ENCODE measurements at regions not wholly inside any gene's neighbourhood (a gene's known extent, or its start where the extent isn't known, plus 50 kb on each side); places are given as distances from the start of the nearest gene placed in this dataset.
A peak's percentile ranks its signal among the peaks of the same experiment; 100 is the strongest.

DNA sequence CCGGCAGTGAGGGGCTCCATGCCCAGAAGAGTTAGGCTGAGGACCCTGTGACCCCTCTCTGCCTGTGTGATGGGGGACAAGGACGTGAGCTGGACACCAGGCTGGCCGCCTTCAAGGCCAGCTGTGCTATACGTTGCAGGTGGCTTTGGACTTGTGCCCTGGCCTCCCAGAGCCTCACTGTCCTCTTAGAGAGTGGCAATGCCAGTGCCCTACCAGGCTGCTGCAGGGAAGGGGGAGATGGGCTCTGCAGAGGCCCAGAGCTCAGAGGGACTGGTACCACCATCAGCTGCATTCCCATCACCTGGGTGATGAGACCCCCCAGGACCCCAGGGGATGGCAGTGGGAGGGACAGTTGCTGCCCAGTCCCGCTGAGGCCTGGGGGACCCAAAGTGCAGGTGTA is 90.4 kb upstream of the SHISAL1 start:
- peak in 1 of 2 donors; percentile 6 for ATAC-seq
- Mint-ChIP-seq H3K4me3 (no peak overlapping the region), H3K9me3 (no peaks in the 10 kb centered on the region), H3K27me3 (no peaks in the 10 kb centered on the region), H3K27ac (peak overlapping the region in 1 of 2 donors; percentile 12), H3K36me3 (no peaks in the 10 kb centered on the region), H3K4me1 (ENCODE audit: low read depth in 2 of 2) (no peaks in the 10 kb centered on the region)
- no peak for DNase-seq (ENCODE audit: low spot score)

DNA sequence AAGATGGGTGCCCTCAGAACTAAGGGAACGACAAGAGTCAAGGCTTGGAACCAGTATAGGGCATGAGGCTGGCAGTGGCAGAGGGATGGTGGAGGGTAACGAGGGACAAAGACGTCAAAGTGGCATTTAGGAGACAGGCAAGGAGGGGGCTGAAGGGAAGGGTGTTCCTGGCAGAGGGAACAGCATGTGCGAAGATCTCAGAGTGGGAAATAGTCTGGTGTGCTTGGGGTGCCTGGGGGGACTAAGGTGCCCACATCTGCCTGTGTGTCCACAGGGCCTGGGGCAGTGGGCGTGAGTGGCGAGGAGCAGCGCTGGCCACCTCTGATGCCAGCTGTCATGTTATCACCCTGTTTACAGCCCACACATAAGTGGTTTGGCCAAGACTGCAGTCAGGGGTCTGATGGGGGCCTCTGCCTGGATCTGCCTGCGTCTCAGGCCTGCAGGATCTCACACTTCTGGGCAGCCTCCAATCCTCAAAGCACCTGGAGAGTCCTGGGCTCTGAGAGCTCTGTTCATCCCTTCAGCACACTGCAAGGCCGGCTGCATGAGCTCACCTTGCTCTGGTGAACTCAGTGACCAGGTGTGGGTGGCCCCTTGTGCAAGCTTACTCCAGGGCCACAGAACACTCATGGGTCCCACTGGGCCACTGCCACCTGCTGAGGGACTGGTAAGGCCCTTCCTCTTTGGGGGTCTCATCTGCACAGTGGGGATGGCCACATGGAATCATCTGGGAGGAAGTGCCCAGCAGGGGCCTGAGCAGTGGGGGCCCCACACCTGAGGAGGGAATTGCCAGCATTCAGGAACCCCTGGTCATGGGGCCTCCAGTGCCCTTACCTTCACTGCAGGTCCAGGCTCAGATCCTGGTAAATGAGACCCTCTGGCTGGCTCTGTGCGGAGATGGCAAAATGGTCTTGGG is 89.7 kb upstream of the SHISAL1 start:
- H3K27me3 Mint-ChIP-seq: peaks cover 0 to 2% of the 10 kb centered on the region in 2 donors
- no peak for DNase-seq (ENCODE audit: low spot score)
- no peaks in the 10 kb centered on the region for H3K9me3 Mint-ChIP-seq
- no peaks in the 10 kb centered on the region for H3K36me3 Mint-ChIP-seq
- H3K27ac Mint-ChIP-seq: no peak overlapping the region
- peak; percentile 5 to 34 for ATAC-seq
- no peak overlapping the region for H3K4me3 Mint-ChIP-seq
- no peaks in the 10 kb centered on the region for H3K4me1 Mint-ChIP-seq (ENCODE audit: low read depth in 2 of 2)

DNA sequence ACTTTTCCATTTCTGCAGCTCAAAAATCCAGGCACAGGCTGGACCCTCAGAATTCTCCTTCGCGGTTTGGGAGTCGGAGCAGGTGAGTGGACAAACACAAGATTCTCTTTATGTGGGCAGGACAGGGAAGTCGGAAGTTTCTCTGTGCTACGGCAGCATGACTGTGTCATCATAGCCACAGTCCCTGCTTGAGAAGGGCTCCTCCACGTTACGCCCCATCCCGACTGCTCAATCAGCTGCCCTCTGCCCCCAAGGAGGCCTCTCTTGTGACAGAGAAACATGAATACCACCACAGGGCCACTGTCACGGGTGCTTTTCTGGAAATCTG is 89.0 kb upstream of the SHISAL1 start:
- Mint-ChIP-seq H3K4me1 (ENCODE audit: low read depth in 2 of 2) (no peaks in the 10 kb centered on the region), H3K36me3 (no peaks in the 10 kb centered on the region), H3K4me3 (no peak overlapping the region), H3K27ac (no peak overlapping the region), H3K9me3 (no peaks in the 10 kb centered on the region), H3K27me3 (peaks cover 0 to 2% of the 10 kb centered on the region in 2 donors)
- DNase-seq (ENCODE audit: low spot score): no peak
- ATAC-seq: no peak

DNA sequence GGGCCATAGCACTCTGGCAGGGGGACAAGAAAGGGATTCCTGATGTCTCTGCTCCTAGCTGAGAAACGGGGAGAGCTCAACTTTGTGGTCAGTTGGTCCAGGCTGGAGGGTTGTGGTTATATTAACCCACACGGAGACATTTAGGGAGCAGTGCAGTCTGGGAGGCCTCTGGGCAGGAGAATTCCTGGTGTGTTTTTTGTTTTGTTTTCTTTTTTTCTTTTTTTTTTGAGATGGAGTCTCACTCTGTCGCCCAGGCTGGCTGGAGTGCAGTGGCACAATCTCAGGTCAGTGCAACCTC is 88.0 kb upstream of the SHISAL1 start:
- Mint-ChIP-seq H3K27me3 (peaks cover 0 to 2% of the 10 kb centered on the region in 2 donors), H3K27ac (no peak overlapping the region)
- no peak for DNase-seq (ENCODE audit: low spot score)

DNA sequence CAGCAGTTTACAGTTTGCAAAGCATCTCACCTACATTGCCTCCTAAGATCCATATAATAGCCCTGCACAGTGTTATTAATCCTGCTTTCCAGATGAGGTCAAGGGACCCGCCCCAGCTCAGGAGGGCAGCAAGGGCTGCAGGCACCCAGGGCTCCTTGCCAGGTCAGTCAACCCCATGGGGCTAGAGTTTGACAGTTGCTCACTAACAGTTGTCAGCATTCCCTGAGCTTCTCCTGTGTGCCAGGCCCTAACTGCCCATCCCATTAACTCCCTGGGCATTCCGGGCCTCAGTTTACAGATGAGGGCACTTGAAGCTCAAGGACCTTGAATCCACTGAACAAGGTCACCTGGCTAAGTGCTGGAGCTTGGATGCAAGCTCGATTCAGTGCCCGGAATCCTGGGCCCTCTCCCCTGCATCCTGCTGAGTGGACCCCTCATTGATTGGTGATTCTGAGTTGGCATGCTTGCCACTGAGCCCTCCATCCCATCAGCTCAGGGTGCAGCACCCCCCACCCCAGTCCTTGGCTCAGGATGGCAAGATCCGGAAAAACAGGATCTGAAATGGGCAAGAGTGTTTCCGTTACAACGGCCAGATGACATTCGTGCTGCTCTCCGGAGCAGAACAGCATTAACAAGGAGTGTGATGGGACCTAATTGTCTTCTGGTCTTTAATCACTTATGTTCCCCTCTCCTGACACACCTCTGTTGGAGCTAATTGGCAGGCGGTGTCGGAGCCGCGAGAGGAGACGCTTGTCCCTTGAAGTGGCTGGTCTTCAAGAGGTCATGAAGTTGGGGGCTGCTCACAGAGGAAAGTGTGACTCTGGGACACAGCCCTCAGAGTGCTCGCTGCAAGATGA is 87.4 kb upstream of the SHISAL1 start:
- Mint-ChIP-seq H3K4me3 (no peak overlapping the region), H3K4me1 (ENCODE audit: low read depth in 2 of 2) (no peaks in the 10 kb centered on the region), H3K36me3 (no peaks in the 10 kb centered on the region), H3K27ac (no peak overlapping the region), H3K27me3 (peaks cover 0 to 2% of the 10 kb centered on the region in 2 donors), H3K9me3 (no peaks in the 10 kb centered on the region)
- no peak for ATAC-seq
- DNase-seq (ENCODE audit: low spot score): no peak

More for the DNA sequence above, 88.0 kb upstream of the SHISAL1 start:
- no peaks in the 10 kb centered on the region for H3K36me3 Mint-ChIP-seq
- no peaks in the 10 kb centered on the region for H3K4me1 Mint-ChIP-seq (ENCODE audit: low read depth in 2 of 2)
- no peak for ATAC-seq
- H3K4me3 Mint-ChIP-seq: no peak overlapping the region
- H3K9me3 Mint-ChIP-seq: no peaks in the 10 kb centered on the region

DNA sequence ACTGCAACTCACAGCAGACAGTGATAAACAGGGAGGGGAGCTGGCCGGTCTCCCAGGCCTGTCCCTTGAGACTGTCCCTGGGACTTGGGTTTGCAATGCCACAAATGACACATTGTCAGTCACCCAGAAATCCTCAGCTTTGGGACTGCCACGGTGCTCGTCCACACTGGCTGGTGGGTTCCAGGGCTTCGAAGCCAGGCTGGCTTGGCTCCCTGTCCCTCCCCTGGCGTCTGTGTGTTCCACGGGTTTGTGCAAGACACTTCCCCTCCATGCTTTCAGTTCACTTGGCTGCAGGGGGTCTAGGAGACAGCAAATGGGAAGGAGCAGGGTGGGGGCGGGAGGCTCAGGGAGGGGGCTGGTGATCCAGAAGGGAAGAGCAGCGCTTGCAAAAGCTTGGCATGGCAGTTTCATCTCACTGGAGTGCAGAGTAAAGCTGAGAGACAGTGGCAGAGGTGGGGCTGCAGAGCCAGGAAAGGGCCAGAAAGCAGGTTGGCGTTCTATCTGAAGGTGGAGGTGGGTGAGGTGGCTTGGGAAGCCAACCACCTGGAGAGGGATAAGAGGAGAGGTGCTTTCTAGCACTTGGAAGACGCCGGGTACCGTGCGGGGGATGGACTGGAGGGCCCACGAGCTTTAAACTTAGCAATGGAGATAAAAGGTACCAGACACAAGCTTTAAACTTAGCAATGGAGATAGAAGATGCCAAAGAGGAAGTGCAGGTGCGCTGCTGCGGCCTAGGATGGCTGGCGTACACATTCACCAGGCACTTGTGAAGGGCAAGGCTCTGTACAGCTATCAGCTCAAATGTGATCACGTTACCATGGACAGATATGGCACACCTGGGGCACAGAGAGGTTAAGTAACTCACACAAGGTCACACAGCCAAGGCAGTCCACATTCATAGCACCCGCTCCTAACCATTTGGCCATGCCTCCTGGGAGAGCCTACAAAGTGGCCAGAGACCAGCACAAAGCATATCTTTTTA is 86.4 kb upstream of the SHISAL1 start:
- Mint-ChIP-seq H3K36me3 (no peaks in the 10 kb centered on the region), H3K9me3 (no peaks in the 10 kb centered on the region), H3K4me3 (no peak overlapping the region), H3K27me3 (peaks cover 0 to 2% of the 10 kb centered on the region in 2 donors), H3K4me1 (ENCODE audit: low read depth in 2 of 2) (no peaks in the 10 kb centered on the region), H3K27ac (no peak overlapping the region)
- no peak for ATAC-seq
- DNase-seq (ENCODE audit: low spot score): no peak

DNA sequence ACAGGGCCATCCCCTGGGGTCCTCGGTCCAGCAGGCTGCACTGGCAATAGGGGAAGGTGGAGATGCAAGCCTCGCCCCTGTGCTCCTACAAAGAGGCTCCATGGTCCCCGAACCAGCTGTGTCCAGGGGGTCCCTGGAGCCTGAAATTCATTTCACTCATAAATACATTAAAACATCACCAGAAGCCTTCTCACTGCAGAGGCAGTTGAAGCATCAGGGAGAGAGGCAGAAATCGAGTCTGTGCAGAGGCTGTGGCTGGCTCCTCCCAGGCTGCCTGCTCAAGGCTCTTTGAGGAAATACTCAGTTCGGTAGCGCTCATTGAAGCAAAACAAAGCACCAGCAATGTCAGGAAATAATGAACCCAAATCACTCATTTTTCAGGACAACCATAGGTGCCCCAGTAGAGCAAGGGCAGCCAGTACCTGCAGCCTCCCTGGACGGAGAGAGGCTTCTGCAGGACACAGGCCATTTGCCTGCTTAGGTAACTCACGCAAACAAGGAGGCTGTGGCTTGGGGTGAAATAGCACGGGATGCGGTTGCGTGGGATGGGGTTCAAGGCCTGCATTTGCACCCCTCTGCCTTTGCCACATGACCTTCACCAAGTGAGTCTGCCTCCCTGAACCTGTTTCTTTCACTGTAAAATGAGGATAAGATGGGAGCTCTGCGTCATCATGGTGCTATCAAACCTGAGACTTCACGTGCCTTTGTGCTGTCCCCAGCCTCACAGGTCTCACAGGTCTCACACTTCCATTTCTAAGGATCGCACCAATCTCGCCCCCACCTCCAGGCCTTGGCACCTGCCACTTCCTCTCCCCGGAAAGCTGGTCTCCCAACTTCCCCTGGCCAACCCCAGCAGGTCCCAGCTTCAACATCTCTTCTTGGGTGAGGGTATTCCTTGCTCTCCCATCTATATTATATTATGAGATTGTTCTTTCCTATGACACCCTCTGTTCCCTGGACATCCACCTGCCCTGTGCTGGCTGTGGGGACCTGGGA is 84.3 kb upstream of the SHISAL1 start:
- peaks cover 0 to 2% of the 10 kb centered on the region in 2 donors for H3K27me3 Mint-ChIP-seq
- no peak for ATAC-seq
- H3K4me1 Mint-ChIP-seq (ENCODE audit: low read depth in 2 of 2): no peaks in the 10 kb centered on the region
- no peak overlapping the region for H3K27ac Mint-ChIP-seq
- no peak for DNase-seq (ENCODE audit: low spot score)
- H3K4me3 Mint-ChIP-seq: no peak overlapping the region
- H3K36me3 Mint-ChIP-seq: no peaks in the 10 kb centered on the region
- H3K9me3 Mint-ChIP-seq: no peaks in the 10 kb centered on the region

DNA sequence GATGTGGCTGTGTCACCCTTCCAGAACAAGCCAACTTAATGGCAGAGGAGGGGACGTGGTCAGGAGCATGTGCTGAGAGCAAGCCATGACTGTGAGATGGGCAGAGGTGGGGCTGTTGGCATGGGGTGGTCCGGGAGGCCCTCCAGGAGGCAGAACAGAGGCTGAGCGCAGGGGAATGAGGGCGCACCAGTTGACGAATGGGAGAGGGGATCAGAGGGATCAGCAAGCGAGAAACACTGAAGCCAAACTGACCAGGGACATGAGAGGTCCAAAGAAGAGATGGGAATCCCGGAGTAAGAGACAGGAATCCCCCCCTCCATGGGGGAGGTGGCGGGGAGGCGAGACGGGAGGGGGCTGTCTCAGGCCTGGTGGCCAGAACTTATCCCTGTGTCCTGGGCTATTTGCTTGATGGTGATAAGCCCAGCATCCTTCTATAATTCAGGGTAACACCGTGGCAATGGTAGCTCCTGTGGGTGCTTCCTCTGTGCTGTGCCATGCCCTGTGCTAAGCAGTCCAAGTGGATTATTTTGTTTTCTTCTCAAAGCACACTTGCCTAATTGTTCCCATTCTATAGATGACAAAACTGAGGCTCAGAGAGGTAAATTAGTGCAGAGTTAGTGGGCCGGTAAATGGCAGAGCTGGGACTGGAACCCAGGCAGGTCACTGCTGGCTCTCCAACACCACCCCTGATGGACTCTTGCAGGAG is 83.4 kb upstream of the SHISAL1 start:
- no peak overlapping the region for H3K4me3 Mint-ChIP-seq
- DNase-seq (ENCODE audit: low spot score) (no peak), ATAC-seq (no peak)
- peaks cover 0 to 2% of the 10 kb centered on the region in 2 donors for H3K27me3 Mint-ChIP-seq
- H3K27ac Mint-ChIP-seq: no peak overlapping the region
- no peaks in the 10 kb centered on the region for H3K4me1 Mint-ChIP-seq (ENCODE audit: low read depth in 2 of 2)
- H3K9me3 Mint-ChIP-seq: no peaks in the 10 kb centered on the region
- H3K36me3 Mint-ChIP-seq: no peaks in the 10 kb centered on the region

DNA sequence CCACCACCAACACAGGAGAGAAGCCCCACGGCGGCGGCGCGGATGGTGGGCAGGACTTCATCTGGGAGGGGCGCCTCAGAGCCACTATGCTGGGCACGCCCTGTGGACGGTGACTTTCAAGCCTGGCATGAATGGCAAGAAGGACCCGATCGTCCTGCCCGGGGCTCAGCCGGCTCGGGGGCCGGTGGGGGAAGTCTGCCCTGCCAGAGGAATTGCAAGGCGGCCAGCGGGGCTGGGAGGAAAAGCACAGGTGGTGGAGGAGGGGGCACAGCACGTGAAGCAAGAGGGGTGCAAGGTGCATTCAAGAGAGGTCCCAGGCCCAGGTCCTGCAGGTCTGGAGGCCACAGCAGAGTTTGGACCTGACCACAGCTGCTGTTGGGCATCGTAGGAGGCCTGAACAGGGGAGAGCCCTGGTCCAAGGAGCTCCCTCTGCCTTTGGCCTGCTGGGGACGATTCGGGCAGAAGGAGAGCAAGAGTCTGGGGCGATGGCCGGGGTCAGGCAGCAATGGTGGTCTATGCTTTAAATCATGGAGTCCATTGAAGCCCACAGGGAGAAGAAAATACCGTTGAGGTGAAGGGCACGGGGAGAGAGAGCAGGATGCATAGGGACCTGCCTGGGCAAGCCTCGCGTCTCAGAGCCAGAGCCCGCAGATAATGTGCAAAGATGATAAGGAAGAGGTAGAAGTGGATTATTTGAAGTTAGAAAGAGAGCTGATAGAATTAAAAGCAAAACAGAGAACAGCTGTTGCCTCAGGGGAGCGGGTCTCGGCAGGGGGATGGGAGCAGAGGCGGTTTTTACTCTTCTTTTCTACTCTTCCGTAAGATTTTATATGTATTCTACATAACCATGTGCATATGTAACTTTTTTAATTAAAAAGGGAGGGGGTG is 82.6 kb upstream of the SHISAL1 start:
- no peaks in the 10 kb centered on the region for H3K36me3 Mint-ChIP-seq
- no peak overlapping the region for H3K27ac Mint-ChIP-seq
- DNase-seq (ENCODE audit: low spot score) (no peak), ATAC-seq (no peak)
- no peaks in the 10 kb centered on the region for H3K9me3 Mint-ChIP-seq
- no peak overlapping the region for H3K4me3 Mint-ChIP-seq
- H3K27me3 Mint-ChIP-seq: peaks cover 0 to 2% of the 10 kb centered on the region in 2 donors
- H3K4me1 Mint-ChIP-seq (ENCODE audit: low read depth in 2 of 2): no peaks in the 10 kb centered on the region

DNA sequence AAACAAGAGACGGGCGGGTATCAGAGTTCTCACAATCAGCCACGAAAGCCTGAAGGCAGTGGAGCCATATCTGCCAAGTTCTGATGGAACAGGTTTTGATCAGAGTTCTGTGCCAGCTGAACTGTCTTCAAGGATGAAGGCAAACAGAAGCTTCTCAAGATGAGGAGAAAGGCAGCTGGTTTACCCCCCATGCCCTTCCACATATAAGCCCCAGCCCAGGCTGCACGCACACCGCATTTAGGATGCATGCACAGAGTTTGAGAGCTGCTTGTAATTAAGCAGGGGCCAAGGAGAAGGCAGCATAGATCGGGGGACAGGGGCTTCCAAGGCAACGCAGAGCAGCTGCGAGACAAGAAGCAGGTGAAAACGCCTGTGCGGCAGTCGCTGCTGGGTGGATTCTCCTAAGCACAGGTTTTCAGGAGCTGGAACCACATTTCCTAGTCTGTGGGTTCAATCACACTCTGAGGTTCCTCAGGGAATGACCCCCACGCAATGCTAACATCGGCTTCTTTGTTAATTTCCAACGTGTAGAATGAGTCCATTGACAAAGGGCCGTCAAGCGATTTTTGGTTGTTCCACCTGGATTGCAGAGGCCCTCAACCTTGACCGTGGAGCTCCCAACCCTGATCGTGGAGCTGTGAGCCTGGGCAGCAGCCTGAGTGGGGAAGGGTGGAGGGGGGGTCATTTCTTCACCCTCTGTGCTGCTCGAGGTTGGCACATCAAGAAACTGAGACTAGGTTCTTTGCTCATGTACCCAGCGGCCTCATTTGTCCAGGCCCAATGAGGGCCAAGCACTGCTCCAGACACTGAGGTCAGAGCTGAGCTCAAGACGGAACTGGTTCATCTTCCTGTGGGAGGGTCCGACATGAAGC is 81.7 kb upstream of the SHISAL1 start:
- DNase-seq (ENCODE audit: low spot score) (peak; percentile 44), ATAC-seq (no peak)
- Mint-ChIP-seq H3K4me3 (no peak overlapping the region), H3K36me3 (no peaks in the 10 kb centered on the region), H3K27me3 (peaks cover 0 to 2% of the 10 kb centered on the region in 2 donors), H3K9me3 (no peaks in the 10 kb centered on the region), H3K27ac (no peak overlapping the region), H3K4me1 (ENCODE audit: low read depth in 2 of 2) (no peaks in the 10 kb centered on the region)

DNA sequence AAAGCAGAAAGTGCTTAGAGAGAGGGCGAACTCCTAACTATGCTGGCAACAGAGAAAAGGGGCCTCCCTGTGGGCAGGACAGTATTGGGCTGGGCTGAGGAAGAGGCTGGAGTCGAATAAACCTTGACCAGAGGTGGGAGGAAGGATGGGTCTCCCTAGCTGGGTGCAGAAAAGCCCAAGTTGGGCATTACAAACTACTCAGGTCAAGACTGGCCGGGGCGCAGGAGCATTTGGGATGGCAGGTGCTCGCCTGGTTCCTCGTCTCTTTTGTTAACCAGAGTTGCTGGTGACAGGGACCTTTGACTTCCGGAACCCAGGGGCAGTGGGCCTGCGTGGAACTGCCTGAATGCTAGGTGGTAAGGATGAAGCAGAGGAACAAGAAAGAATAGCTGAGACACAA is 80.3 kb upstream of the SHISAL1 start:
- Mint-ChIP-seq H3K4me1 (ENCODE audit: low read depth in 2 of 2) (no peaks in the 10 kb centered on the region), H3K4me3 (no peak overlapping the region), H3K27me3 (peaks cover 0 to 4% of the 10 kb centered on the region in 2 donors), H3K9me3 (no peaks in the 10 kb centered on the region), H3K36me3 (no peaks in the 10 kb centered on the region), H3K27ac (no peak overlapping the region)
- ATAC-seq: no peak
- DNase-seq (ENCODE audit: low spot score): peak; percentile 26

Measured in natural killer cell treated with Interleukin-12 subunit alpha and Interleukin-12 subunit beta and Interleukin-15 and Interleukin-18, amount 100 ng/mL, for 72 hours (primary cell).